ENCODE measurements at regions not wholly inside any gene's neighbourhood (a gene's known extent, or its start where the extent isn't known, plus 50 kb on each side); places are given as distances from the start of the nearest gene placed in this dataset.

DNA sequence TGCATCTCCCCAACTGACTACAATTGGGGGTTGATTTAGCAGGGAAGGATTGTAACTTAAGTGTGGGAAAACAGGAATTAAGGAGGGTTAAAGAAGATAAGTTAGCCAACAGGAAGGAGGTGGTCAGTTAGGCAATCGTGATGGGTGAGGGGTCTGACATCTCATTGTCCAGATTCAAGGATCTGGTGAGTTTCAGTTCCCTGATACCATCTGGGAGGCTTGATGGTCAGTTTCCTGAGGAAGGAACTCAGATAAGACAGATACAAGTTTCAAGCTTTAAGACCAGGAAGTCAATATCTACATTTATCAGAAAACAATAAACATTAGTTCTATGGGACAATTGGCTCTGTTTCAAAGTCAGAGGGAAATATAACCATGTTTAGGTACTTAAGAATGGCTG is 601.8 kb downstream of the SLITRK6 start:
- 21 to 48% (median 36%) methylated on average over 1 of the region's 1 CpG for WGBS, 4 donors
- intact Hi-C loops (cut with DNase I) = no loop called here
- Histone ChIP-seq H3K27me3 (no peaks in the 10 kb centered on the region), H3K27ac (no peak overlapping the region), H3K4me3 (no peak overlapping the region), H3K4me1 (no peaks in the 10 kb centered on the region), H3K36me3 (no peaks in the 10 kb centered on the region), H3K9me3 (peaks cover 0 to 18% (median 3%) of the 10 kb centered on the region in 12 donors)
- DNase-seq (no peak), ATAC-seq (no peak)
- TF ChIP-seq POLR2A (IDR thresholded peaks at IDR 0.05) (no peak), CTCF (IDR thresholded peaks at IDR 0.05) (no peak)

DNA sequence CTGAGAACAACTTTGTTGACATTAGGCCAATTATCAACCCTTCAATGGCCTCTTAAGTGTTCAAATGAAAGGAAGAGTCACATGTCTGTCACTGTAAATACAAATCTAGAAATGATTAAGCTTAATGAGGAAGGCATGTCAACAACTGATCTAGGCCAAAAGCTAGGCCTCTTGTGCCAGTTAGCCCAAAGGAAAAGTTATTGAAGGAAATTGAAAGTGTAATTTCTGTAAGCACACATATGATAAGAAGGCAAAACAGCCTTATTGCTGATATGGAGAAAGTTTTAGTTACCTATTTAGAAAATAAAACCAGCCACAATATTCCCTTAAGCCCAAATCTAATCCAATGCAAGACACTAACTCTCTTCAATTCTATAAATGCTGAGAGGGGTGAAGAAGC is 604.7 kb downstream of the SLITRK6 start:
- Histone ChIP-seq H3K4me1 (no peaks in the 10 kb centered on the region), H3K9me3 (peaks cover 0 to 13% (median 0%) of the 10 kb centered on the region in 12 donors), H3K36me3 (no peaks in the 10 kb centered on the region), H3K27ac (no peak overlapping the region), H3K4me3 (no peak overlapping the region), H3K27me3 (no peaks in the 10 kb centered on the region)
- intact Hi-C loops (cut with DNase I) = no loop called here
- DNase-seq (no peak), ATAC-seq (no peak)
- TF ChIP-seq CTCF (IDR thresholded peaks at IDR 0.05) (no peak), POLR2A (IDR thresholded peaks at IDR 0.05) (no peak)

GRCh38 chr13:85191996-85192718 is 607.1 kb downstream of the SLITRK6 start:
- ATAC-seq = no peak
- Histone ChIP-seq H3K4me1 (no peaks in the 10 kb centered on the region), H3K27me3 (no peaks in the 10 kb centered on the region), H3K4me3 (no peak overlapping the region), H3K27ac (no peak overlapping the region), H3K36me3 (no peaks in the 10 kb centered on the region), H3K9me3 (peaks cover 0 to 11% (median 0%) of the 10 kb centered on the region in 12 donors)
- WGBS, 4 donors = 60 to 81% (median 69%) methylated on average over 1 of the region's 1 CpG
- no peak for DNase-seq
- intact Hi-C loops (cut with DNase I) = no loop called here
- TF ChIP-seq CTCF (IDR thresholded peaks at IDR 0.05) (no peak), POLR2A (IDR thresholded peaks at IDR 0.05) (no peak)

GRCh38 chr13:85186356-85187045 is 612.7 kb downstream of the SLITRK6 start:
- Histone ChIP-seq H3K36me3 (no peaks in the 10 kb centered on the region), H3K27ac (no peak overlapping the region), H3K27me3 (no peaks in the 10 kb centered on the region), H3K4me3 (no peak overlapping the region), H3K4me1 (no peaks in the 10 kb centered on the region), H3K9me3 (peaks cover 0 to 15% (median 0%) of the 10 kb centered on the region in 12 donors)
- 76 to 84% (median 80%) methylated on average over 2 of the region's 2 CpGs for WGBS, 4 donors
- intact Hi-C loops (cut with DNase I) = no loop called here
- DNase-seq (no peak), ATAC-seq (no peak)
- TF ChIP-seq POLR2A (IDR thresholded peaks at IDR 0.05) (no peak), CTCF (IDR thresholded peaks at IDR 0.05) (no peak)
